H54 (cell line): ENCODE measurements at regions not wholly inside any gene's neighbourhood (a gene's known extent, or its start where the extent isn't known, plus 50 kb on each side); places are given as distances from the start of the nearest gene placed in this dataset.

Experiments used
- DNase-seq: peaks from one replicate; pipeline ENCODE4 v3.0.0; 2011; ENCODE audit warnings: low spot score, mixed read lengths; ENCODE audit not compliant: insufficient read length
- FAIRE-seq: peaks from 3 replicates; lab custom pipeline; 2011; peaks lifted over from hg19 to GRCh38; lab: Jason Lieb, UNC
- POLR2A ChIP-seq: IDR thresholded peaks from 2 replicates; pipeline ENCODE4 v1.6.1; 2011; ENCODE audit warnings: low read depth, mild to moderate bottlenecking, low read length

DNA sequence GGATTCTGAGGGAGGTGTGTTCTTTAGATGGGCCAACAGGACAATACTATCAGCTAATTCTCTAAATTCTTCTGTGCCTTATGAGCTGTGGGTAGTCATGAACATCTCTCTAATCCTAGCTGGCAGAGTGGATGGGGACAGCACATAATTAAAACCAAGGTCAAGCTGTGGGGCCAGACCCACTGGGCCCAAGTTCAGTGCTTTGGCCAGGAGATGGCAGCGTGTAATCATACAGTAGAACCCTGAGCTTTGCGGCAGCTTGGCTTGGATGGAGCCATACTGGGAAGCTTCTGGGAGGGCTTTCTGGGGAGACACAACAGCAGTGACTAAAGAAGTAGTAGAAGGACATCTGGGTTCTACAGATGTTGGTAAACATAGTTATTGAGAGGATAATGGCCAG lies 140.3 kb upstream of the CXCL13 start:
- TF ChIP-seq POLR2A: no peak
- DNase-seq (no peak), FAIRE-seq (no peak)

DNA sequence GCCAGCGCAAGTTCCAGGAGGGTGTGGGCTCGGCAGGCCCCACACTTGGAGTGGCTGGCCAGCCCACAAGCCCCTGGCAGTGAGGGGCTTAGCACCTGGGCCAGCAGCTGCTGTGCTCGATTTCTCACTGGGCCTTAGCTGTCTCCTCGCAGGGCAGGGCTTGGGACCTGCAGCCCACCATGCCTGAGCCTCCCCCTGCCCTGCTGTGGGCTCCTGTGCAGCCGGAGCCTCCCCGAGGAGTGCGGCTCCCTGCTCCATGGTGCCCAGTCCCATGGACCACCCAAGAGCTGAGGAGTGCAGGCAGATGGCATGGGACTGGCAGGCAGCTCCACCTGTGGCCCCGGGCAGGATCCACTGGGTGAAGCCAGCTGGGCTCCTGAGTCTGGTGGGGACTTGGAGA lies 139.2 kb upstream of the CXCL13 start:
- TF ChIP-seq POLR2A: no peak
- FAIRE-seq: no peak
- DNase-seq: no peak

DNA sequence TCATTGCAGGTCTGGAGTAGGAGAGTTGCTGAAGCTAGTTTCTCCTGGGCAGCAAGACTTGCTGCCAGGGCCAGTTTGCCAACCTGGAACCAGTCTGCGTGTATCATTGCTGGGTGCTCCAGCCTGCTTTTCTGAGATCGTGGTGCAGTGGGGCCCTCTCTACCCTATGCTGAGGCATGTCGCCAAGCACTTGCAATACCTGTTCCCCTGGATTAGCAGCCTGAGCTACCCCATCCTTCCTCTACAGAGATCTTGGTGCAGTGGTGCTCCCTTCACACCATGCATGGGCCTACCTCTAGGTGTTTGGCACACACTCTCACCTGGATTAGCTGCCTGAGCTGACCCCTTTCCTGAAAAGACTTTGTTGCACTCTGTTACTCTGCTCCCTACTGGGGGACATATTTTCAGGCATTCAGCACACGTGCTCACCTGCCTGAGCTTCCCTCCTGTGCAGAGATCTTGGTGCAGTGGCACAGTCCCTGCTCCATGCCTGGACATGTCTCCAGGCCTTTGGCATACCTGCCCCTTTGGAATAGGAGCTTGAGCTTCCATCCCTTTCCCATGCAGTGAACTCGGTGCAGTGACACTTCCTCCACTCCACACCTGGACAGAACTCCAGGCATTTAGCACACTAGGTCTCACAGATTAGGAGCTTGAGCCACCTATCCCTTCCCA lies 133.7 kb upstream of the CXCL13 start:
- DNase-seq (no peak), FAIRE-seq (no peak)
- TF ChIP-seq POLR2A: no peak

DNA sequence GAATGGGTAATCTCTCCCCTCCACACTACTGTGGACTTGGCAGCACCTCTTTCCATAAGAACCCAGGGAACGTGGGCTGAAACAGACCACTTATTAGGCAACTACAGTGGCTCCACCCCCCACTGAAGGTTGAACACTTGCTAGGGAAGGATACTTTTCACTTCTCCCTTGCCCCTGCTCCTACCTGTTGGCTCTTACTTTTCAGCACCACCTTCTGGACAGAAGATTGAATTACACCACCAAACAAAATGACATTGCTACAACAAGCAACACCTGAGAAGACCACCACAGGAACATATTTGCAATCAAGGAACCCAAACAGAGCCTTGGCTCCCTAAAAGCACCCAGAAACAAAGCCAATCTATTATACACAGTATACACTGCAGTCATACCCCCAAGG lies 132.1 kb upstream of the CXCL13 start:
- DNase-seq (no peak), FAIRE-seq (no peak)
- TF ChIP-seq POLR2A: no peak

DNA sequence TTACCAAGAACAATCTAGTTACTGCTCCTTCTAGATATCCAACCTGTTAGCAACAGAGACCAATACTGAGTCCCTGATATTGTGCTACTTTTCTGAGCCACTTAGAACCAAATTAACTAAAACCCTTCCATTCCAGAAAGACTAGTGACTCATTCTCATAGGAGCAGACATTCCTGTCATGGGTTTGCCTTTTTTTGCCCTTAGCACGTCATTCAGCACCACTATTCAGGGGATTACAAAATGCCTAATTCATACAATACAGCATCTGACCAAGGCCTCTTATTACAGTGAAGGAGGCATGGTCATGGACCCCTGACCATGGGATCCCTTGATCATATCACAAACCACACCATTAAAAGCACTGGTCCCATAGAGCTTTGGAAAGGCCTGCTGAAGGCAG lies 123.8 kb upstream of the CXCL13 start:
- FAIRE-seq (no peak), DNase-seq (no peak)
- TF ChIP-seq POLR2A: no peak

DNA sequence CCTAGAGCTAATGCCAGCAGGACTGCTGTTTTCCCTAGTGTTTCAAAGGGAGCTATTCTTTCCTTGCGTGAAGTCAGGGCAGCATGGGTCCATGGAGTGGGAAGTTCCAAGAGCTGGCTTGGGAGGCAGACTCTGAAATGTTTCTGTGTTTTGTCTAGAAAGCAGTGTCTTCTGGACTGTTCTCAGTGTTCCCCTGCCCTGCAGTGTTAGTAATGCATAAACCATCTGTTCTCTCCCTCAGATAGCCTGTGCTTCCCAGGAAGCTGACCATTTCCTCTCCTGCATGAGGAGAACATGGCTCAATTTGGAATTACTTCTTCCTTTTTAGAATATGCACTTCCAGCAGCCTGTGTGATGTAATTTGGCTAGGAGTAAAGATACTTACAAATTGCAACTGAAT lies 116.7 kb upstream of the CXCL13 start:
- FAIRE-seq: no peak
- DNase-seq: no peak
- TF ChIP-seq POLR2A: no peak

DNA sequence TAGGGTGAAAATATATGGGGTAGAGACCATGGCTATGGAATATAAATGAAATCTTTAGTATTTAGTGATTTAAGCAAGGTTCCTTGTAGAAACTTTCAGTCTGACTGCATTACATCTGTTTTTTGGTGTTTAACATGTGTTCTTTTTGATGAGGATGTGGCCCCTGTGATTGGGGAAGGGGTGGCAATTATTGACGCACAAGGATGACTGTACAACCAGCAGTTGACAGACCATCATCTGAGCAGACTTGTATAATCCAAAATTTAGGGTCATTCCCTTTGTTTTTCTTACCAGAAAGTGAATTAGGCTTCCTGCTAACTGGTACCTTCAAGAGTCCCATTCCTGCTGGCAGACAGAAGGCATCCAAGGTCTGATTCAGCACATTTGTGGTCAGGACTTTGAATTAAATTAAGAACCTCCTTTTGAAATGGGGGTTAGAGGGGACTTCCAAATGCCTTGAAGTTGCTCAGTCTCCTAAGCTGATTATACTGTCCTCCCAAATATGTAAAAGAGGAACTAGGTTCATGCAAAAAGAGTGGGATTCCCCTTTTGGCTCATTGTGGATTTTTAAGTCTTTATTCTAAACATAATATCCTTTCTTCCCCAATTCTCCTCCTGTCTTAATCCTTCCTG lies 112.4 kb upstream of the CXCL13 start:
- no peak for DNase-seq
- no peak for FAIRE-seq
- TF ChIP-seq POLR2A: no peak

DNA sequence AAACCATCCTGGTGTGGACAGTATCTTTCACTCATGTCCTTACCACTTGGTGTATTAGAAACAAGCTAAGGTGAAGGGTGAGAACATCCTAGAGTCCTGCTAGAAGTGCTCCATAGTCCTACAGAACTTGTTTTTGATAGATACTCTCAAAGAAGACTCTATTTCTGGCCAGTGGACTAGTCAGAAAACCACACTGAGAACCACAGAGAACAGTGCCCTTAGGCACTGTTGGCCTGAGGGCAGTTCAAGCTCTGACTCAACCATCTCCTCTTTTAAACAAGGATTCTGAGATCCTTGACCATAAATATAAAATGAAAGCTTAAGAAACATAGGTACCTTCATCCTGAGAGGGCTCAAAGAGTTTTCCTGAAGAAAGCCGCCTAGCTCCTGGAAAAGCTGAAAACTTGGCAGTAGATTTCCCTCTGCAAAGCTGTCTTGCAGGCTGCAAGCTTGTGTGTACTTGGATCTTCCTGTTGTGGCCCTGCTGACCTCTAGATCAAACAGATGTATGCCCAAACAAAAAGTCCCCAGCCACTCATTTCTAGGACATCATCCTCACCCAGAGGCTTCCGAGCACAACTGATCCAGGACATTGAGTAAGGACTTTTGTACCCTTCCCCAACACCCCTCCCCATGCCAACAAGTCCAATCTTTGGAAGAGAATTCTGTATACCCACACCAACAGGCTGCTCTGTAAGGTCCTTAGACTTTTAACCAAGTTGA lies 111.6 kb upstream of the CXCL13 start:
- DNase-seq (no peak), FAIRE-seq (no peak)
- TF ChIP-seq POLR2A: no peak

DNA sequence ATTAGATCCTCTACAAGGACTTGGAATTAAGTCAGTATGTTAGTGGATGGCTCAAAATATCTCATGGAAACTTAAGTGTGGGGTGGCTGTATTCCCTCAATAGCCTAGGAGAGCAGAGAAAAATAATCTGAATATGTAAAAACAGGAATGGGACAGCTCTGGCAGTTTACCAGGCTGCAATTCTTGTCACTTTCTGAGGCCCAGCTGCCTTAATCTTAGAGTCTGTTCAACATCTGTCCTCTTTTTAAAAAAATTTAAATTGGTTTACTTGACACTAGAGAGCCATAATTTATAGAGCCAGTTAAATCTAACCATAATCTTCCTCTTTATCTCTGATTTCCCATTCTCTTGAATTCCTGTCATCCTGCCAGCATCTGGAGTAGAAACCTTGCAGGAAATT lies 109.2 kb upstream of the CXCL13 start:
- FAIRE-seq (no peak), DNase-seq (no peak)
- TF ChIP-seq POLR2A: no peak

DNA sequence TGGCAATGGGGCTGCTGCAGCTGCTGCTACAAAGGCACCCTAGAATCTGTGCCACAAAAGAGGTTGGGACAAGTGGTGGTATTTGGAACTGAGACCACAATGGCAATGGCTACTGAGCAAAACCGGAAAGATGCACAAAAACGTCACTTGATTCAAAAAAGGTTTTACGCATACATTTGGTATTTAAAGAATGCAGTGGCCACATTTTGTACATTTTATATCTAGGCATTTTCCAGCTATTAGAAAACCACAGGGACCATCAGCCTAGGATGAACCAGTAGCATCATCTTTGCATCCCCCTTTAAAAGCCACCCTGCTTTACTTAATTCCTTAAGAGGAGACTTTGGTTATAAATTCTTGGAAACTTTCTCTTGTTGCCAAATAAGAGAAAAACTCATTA lies 104.8 kb upstream of the CXCL13 start:
- TF ChIP-seq POLR2A: no peak
- FAIRE-seq (no peak), DNase-seq (no peak)

DNA sequence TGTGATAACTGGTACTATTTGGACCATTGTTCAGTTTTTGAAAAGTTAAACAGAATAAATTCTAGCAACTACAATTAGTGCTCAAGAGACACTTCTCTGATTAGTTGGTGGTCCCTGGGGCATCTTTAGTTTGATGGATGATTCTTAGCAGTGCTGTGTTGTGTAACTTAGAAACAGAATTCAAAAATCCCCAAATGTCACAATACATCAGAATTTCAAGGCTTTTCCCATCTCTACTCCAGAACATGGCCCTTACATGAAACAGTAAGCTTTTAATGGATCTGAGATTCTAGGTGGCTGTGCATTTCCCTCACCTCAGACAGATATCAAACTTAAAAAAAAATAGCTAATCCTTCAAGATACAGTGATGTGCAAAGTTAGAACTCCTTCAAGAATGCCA lies 104.4 kb upstream of the CXCL13 start:
- DNase-seq (no peak), FAIRE-seq (no peak)
- no peak for TF ChIP-seq POLR2A

DNA sequence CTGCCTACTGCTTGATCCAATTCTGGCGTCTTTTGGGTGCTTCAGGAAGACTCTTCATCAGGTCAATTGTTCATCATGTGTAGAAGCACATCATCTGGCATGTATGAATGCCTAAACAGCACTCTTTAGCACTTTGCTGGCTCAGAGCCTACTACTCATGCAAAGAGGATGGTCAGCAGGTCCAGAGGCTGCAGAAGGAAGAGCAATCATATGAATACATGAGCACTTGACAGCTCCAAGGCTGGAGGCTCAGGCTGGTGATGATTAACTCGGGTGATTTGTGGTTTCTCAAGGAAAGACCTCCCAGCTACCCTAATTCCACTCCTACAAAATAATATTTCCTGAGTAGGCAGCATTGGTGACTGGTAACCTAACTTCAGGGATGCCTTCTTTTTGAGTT lies 103.8 kb upstream of the CXCL13 start:
- no peak for FAIRE-seq
- TF ChIP-seq POLR2A: no peak
- DNase-seq: no peak

DNA sequence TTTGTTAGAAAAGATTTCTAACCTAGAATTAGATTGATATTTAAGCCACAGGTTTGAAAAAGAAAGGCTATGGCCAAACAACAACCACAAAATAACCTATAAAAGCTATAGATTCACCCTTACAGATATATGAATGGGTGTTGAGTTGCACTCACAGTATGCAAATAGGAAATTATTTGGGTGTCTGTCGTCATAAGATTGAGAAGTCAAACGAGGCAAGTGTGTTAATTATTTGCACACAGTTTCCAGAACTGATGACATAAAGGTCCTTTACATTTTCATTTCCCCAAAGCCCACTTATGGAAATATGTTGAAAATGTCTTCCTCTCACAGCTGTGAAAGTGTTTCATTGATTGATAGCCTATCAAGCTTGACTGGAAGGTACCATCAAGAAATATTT lies 101.2 kb upstream of the CXCL13 start:
- no peak for FAIRE-seq
- TF ChIP-seq POLR2A: no peak
- no peak for DNase-seq

DNA sequence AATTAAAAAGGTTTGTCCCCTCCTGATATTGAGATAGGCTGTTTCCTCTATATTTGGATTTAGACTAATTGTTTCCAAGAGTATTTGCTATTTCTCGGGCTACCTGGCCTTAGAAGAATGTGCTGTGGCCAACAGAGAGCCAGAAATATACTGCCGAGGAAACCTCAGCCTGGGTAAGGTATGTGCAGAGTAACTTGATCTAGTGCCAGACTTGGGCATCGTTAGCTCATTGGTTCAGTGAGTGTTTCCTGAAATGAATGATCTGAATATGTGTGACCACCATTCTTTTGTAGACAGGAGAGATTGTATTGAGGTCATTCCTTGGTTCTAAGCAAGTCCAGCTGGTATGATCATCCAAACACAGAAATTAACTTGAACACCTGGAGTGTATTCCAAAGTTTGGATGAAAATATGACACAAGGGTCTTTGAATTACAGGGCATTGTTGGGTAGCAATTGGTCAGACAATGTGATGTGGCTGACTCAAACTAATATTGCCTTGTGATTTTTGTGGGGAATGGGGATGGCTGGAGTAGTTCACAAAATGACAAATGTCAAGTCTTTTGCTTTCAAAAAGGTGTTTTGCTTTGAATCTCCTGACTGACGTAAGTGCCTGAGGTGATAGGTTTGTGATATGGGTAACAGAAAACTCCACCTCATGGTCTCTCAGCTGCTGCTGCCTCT lies 100.2 kb upstream of the CXCL13 start:
- DNase-seq: no peak
- TF ChIP-seq POLR2A: no peak
- FAIRE-seq: no peak
